Loucy (cell line): ENCODE measurements at regions not wholly inside any gene's neighbourhood (a gene's known extent, or its start where the extent isn't known, plus 50 kb on each side); places are given as distances from the start of the nearest gene placed in this dataset.

ENCODE experiments used
- CTCF ChIP-seq: fragments of 200-600 bp; sonication (generic); conservative IDR thresholded peaks from 2 replicates; pipeline ENCODE4 v1.5.1; 2014; ENCODE audit warnings: mild to moderate bottlenecking, antibody characterized with exemption, low read length
- EZH2phosphoT487 ChIP-seq: fragments of 200-600 bp; IDR thresholded peaks from 2 replicates; pipeline ENCODE4 v1.6.1; 2018; ENCODE audit warnings: antibody characterized with exemption, mild to moderate bottlenecking, moderate library complexity, borderline replicate concordance

- TF ChIP-seq CTCF (peak; percentile 86), EZH2phosphoT487 (no peak)
Observed at GRCh38 chr2:18178736-18179349, 300.4 kb downstream of the KCNS3 start.
